ENCODE measurements at regions not wholly inside any gene's neighbourhood (a gene's known extent, or its start where the extent isn't known, plus 50 kb on each side); places are given as distances from the start of the nearest gene placed in this dataset.

DNA sequence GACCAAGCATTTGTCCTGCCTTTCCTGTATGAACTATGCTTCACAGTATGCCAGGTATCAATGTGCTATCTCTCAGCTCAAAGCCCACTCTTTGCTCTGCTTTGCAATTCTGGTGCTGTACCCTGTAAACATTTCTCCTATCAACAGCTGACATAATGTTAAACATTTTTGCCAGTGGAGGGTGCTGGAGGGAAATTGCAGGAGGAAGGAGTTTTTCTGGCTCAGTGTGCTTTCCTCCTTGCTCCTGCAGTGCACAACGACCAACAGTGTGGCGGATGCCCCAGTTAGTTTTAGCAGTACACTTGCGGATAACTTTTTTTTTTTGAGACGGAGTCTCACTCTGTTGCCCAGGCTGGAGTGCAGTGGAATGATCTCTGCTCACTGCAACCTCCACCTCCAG lies 67.1 kb upstream of the PTGFRN start:
- TF ChIP-seq, protein P1, sequence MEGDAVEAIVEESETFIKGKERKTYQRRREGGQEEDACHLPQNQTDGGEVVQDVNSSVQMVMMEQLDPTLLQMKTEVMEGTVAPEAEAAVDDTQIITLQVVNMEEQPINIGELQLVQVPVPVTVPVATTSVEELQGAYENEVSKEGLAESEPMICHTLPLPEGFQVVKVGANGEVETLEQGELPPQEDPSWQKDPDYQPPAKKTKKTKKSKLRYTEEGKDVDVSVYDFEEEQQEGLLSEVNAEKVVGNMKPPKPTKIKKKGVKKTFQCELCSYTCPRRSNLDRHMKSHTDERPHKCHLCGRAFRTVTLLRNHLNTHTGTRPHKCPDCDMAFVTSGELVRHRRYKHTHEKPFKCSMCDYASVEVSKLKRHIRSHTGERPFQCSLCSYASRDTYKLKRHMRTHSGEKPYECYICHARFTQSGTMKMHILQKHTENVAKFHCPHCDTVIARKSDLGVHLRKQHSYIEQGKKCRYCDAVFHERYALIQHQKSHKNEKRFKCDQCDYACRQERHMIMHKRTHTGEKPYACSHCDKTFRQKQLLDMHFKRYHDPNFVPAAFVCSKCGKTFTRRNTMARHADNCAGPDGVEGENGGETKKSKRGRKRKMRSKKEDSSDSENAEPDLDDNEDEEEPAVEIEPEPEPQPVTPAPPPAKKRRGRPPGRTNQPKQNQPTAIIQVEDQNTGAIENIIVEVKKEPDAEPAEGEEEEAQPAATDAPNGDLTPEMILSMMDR (IDR thresholded peaks at IDR 0.05; ENCODE audit: low read depth, low read length) = no peak
- TF ChIP-seq EZH2phosphoT487 (IDR thresholded peaks at IDR 0.05; ENCODE audit: low read depth) = no peak

Data from OCI-LY3 (cell line).